ENCODE measurements at regions not wholly inside any gene's neighbourhood (a gene's known extent, or its start where the extent isn't known, plus 50 kb on each side); places are given as distances from the start of the nearest gene placed in this dataset.

DNA sequence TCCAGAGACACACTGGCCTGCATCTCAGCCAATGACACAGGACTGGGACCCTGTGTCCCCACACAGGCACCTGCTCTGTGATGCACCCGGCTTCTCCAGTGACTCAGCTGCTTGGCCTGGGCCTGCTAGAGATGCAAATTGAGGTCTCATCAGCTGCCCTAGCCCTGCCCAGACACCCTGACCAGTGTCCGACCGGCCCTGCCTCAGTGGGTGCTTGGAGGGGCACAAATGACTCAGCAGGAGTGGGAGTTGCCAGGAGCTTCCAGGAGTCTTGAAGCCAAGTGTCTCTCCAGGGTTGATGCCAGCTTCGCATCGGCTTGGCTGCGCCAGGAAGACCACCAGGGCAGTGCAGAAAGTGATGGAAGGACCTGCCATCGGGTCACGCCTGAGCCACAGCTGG is 148.2 kb downstream of the ICE1 start:
- Histone ChIP-seq H3K4me3 (replicated peaks; ENCODE audit: insufficient read depth, low read length) (no peak overlapping the region), H3K27ac (replicated peaks) (no peak overlapping the region), H3K27me3 (ENCODE audit: insufficient read depth, poor library complexity, severe bottlenecking) (no peaks in the 10 kb centered on the region)
- DNase-seq (ENCODE audit: low read depth in 1 of 2, low spot score in 1 of 2), result no peak
- no peak for TF ChIP-seq GABPA (IDR thresholded peaks at IDR 0.05; ENCODE audit: low read depth)
- no peak for TF ChIP-seq POLR2AphosphoS5 (IDR thresholded peaks at IDR 0.05; ENCODE audit: low read depth)
- TF ChIP-seq, protein P1, sequence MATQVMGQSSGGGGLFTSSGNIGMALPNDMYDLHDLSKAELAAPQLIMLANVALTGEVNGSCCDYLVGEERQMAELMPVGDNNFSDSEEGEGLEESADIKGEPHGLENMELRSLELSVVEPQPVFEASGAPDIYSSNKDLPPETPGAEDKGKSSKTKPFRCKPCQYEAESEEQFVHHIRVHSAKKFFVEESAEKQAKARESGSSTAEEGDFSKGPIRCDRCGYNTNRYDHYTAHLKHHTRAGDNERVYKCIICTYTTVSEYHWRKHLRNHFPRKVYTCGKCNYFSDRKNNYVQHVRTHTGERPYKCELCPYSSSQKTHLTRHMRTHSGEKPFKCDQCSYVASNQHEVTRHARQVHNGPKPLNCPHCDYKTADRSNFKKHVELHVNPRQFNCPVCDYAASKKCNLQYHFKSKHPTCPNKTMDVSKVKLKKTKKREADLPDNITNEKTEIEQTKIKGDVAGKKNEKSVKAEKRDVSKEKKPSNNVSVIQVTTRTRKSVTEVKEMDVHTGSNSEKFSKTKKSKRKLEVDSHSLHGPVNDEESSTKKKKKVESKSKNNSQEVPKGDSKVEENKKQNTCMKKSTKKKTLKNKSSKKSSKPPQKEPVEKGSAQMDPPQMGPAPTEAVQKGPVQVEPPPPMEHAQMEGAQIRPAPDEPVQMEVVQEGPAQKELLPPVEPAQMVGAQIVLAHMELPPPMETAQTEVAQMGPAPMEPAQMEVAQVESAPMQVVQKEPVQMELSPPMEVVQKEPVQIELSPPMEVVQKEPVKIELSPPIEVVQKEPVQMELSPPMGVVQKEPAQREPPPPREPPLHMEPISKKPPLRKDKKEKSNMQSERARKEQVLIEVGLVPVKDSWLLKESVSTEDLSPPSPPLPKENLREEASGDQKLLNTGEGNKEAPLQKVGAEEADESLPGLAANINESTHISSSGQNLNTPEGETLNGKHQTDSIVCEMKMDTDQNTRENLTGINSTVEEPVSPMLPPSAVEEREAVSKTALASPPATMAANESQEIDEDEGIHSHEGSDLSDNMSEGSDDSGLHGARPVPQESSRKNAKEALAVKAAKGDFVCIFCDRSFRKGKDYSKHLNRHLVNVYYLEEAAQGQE (IDR thresholded peaks at IDR 0.05; ENCODE audit: insufficient replicate concordance, low read depth), result no peak
- TF ChIP-seq, protein P2, sequence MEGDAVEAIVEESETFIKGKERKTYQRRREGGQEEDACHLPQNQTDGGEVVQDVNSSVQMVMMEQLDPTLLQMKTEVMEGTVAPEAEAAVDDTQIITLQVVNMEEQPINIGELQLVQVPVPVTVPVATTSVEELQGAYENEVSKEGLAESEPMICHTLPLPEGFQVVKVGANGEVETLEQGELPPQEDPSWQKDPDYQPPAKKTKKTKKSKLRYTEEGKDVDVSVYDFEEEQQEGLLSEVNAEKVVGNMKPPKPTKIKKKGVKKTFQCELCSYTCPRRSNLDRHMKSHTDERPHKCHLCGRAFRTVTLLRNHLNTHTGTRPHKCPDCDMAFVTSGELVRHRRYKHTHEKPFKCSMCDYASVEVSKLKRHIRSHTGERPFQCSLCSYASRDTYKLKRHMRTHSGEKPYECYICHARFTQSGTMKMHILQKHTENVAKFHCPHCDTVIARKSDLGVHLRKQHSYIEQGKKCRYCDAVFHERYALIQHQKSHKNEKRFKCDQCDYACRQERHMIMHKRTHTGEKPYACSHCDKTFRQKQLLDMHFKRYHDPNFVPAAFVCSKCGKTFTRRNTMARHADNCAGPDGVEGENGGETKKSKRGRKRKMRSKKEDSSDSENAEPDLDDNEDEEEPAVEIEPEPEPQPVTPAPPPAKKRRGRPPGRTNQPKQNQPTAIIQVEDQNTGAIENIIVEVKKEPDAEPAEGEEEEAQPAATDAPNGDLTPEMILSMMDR (IDR thresholded peaks at IDR 0.05; ENCODE audit: insufficient read depth, low read length), result no peak
- TF ChIP-seq SPI1 (IDR thresholded peaks at IDR 0.05; ENCODE audit: borderline replicate concordance, low read depth), result no peak

DNA sequence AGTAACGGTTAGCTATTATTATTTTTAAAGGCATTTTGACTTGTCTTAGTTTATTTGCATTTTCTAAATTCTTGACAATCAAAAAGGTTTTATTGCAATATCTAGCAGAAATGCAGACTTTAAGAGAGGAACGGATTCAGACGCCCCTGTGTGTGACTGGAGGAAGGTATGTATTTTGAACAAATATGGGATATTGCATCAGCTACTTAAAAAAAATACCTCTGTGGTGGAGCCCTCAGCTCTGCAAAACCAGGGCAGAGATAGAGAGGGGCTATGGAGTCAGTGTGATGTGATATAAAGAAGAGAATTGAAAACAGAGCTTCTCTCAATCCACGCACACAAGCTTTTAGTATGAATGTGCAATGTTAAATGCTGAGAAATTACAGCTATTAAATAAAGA is 142.4 kb downstream of the ICE1 start:
- no peak overlapping the region for H3K27ac ChIP-seq (replicated peaks)
- H3K4me3 ChIP-seq (replicated peaks; ENCODE audit: insufficient read depth, low read length), result no peak overlapping the region
- H3K27me3 ChIP-seq (ENCODE audit: insufficient read depth, poor library complexity, severe bottlenecking), result peaks cover 2% of the 10 kb centered on the region
- DNase-seq (ENCODE audit: low read depth in 1 of 2, low spot score in 1 of 2), result no peak
- TF ChIP-seq, protein P1 (IDR thresholded peaks at IDR 0.05; ENCODE audit: insufficient replicate concordance, low read depth), result no peak
- TF ChIP-seq, protein P2 (IDR thresholded peaks at IDR 0.05; ENCODE audit: insufficient read depth, low read length), result no peak
- TF ChIP-seq SPI1 (IDR thresholded peaks at IDR 0.05; ENCODE audit: borderline replicate concordance, low read depth) (no peak), GABPA (IDR thresholded peaks at IDR 0.05; ENCODE audit: low read depth) (no peak), POLR2AphosphoS5 (IDR thresholded peaks at IDR 0.05; ENCODE audit: low read depth) (no peak)

GRCh38 chr5:5560016-5560415 is 137.5 kb downstream of the ICE1 start:
- H3K27me3 ChIP-seq (ENCODE audit: insufficient read depth, poor library complexity, severe bottlenecking), result peaks cover 2% of the 10 kb centered on the region
- no peak overlapping the region for H3K27ac ChIP-seq (replicated peaks)

More at GRCh38 chr5:5560016-5560415, 137.5 kb downstream of the ICE1 start:
- no peak for TF ChIP-seq POLR2AphosphoS5 (IDR thresholded peaks at IDR 0.05; ENCODE audit: low read depth)
- TF ChIP-seq, protein P2 (IDR thresholded peaks at IDR 0.05; ENCODE audit: insufficient read depth, low read length), result no peak
- TF ChIP-seq SPI1 (IDR thresholded peaks at IDR 0.05; ENCODE audit: borderline replicate concordance, low read depth), result no peak
- TF ChIP-seq, protein P1 (IDR thresholded peaks at IDR 0.05; ENCODE audit: insufficient replicate concordance, low read depth), result no peak
- no peak for TF ChIP-seq GABPA (IDR thresholded peaks at IDR 0.05; ENCODE audit: low read depth)
- H3K4me3 ChIP-seq (replicated peaks; ENCODE audit: insufficient read depth, low read length), result no peak overlapping the region
- DNase-seq (ENCODE audit: low read depth in 1 of 2, low spot score in 1 of 2), result no peak

Measured in HL-60 (cell line).